Fibroblast of villous mesenchyme (primary cell): ENCODE measurements at regions not wholly inside any gene's neighbourhood (a gene's known extent, or its start where the extent isn't known, plus 50 kb on each side); places are given as distances from the start of the nearest gene placed in this dataset.
"Not testable (repeated sequence)": the region's sequence is repeated elsewhere in the genome, so short reads cannot be mapped to it uniquely, and the experiment has no call there.

Experiments
- DNase-seq: peaks from one replicate; pipeline ENCODE4 v3.0.0-alpha.2; 2010; ENCODE audit warnings: low read depth
- H3K4me3 ChIP-seq: 2 replicates; pipeline ENCODE4 v1.5.1; 2011; ENCODE audit warnings: low read depth, mild to moderate bottlenecking, low read length
- TF ChIP-seq, protein P1 (sequence below): IDR thresholded peaks from 2 replicates; pipeline ENCODE4 v1.5.1; 2012; ENCODE audit warnings: low read depth, mild to moderate bottlenecking, low read length; ENCODE audit not compliant: insufficient read depth

DNA sequence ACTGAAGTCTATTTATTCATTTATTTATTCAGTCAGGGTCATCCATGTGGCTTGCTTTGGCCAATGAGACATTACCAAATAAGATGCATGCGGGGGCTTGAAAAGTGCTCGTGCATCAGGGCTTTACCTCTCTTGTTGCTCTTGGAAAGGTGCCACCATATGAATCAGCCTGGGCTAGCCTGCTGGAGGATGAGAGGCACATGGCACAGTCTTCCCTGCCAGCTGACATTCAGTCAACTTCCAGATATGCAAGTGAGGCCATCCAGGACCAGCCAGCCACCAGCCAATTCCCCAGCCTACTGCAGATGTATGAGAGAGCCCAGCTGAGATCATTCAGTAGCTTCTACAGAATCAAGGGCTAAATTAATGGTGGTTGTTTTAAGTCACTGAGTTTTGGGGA, 105.2 kb upstream of the RPH3A start:
- TF ChIP-seq, protein P1, sequence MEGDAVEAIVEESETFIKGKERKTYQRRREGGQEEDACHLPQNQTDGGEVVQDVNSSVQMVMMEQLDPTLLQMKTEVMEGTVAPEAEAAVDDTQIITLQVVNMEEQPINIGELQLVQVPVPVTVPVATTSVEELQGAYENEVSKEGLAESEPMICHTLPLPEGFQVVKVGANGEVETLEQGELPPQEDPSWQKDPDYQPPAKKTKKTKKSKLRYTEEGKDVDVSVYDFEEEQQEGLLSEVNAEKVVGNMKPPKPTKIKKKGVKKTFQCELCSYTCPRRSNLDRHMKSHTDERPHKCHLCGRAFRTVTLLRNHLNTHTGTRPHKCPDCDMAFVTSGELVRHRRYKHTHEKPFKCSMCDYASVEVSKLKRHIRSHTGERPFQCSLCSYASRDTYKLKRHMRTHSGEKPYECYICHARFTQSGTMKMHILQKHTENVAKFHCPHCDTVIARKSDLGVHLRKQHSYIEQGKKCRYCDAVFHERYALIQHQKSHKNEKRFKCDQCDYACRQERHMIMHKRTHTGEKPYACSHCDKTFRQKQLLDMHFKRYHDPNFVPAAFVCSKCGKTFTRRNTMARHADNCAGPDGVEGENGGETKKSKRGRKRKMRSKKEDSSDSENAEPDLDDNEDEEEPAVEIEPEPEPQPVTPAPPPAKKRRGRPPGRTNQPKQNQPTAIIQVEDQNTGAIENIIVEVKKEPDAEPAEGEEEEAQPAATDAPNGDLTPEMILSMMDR: no peak
- no peak for DNase-seq
- H3K4me3 ChIP-seq: no peak overlapping the region

DNA sequence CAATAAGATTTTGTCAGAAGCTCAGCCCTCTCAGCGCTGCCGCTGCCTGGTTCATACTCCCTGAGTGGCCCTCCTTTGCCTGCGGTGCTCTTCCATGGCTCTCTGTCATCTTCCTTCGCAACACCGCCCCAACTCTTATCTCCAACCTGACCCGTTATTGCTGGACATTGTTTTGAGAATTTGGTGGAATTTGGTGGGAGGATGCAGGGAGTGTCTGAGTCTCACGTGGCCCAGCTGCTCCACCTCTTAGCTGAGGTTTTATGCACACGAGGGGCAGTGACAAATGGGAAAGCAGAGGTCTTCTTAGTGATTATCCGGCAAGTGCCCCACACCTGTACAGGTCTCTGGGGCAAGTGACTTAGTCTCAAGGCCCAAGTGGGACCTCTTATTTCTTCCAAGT, 97.5 kb upstream of the RPH3A start:
- H3K4me3 ChIP-seq: no peak overlapping the region
- TF ChIP-seq, protein P1: no peak
- DNase-seq: no peak

GRCh38 chr12:112697441-112697840, 94.1 kb upstream of the RPH3A start:
- not testable (repeated sequence) for H3K4me3 ChIP-seq, DNase-seq

DNA sequence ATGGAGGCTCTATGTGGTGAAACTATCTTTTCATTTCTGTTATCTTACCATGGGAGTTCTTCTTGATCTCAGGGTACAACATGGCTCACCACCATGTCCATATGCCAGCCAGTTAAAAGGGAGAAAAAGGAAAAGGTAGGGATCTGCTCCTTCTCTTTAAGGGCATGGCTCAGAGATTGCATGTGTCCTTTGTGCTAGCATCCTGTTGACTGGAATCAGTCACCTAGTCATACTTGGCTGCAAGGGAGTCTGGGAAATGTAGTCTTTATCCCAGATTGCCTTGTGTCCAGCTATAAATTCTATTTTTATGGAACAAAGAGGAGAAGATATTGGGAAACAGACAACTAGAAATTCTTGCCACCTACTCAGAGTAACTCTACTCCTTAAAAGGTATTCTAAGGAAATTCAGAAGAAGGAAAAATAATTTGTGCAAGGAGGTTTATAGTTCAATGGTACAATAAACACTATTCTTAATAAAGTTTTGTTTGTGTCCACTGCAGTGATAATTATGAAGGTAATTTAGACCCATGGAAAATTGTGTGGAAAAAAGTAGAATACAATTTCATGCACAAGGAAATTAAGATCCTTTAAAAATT, 86.4 kb upstream of the RPH3A start:
- H3K4me3 ChIP-seq: no peak overlapping the region
- no peak for DNase-seq
- TF ChIP-seq, protein P1: no peak

DNA sequence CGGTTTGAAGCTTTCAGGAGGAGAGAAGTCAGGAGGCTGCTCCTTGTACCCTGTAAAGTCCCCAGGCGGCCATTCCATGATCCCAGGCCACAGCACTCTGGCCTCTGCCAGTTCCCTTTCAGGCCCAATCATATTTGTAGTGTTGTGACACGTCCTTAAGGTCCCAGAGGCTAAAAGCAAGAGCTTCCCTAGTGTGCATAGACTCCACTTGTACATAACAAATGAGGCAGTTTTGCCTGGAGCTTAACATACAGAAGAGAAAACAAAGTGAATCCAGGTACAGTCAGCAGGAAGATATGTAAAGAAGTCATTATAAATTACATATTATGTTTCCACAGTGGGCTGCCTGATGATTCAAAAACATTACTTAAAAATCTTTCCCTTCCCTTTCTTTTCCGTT, 81.1 kb upstream of the RPH3A start:
- no peak overlapping the region for H3K4me3 ChIP-seq
- TF ChIP-seq, protein P1: no peak
- no peak for DNase-seq

GRCh38 chr12:112711026-112711425, 80.5 kb upstream of the RPH3A start:
- DNase-seq: no peak
- TF ChIP-seq, protein P1: no peak
- H3K4me3 ChIP-seq: no peak overlapping the region

GRCh38 chr12:112711507-112711906, 80.0 kb upstream of the RPH3A start:
- DNase-seq: no peak
- H3K4me3 ChIP-seq: no peak overlapping the region
- TF ChIP-seq, protein P1: no peak

GRCh38 chr12:112712751-112713150, 78.8 kb upstream of the RPH3A start:
- DNase-seq, H3K4me3 ChIP-seq: not testable (repeated sequence)
